Spleen (tissue), 11 donors: ENCODE measurements at regions not wholly inside any gene's neighbourhood (a gene's known extent, or its start where the extent isn't known, plus 50 kb on each side); places are given as distances from the start of the nearest gene placed in this dataset.

ENCODE experiments used
- DNase-seq: peaks from one replicate; pipeline ENCODE4 v3.0.0-alpha.2; 2020
- H3K27ac ChIP-seq, 8 donors: fragments of 200-600 bp; sonication (generic) in 7 of 8; 1 replicate in 4 of 8; 2 replicates in 4 of 8; pipeline versions ENCODE4 v1.5.0 to v1.8.0; 2016 to 2021; ENCODE audit warnings: inconsistent platforms in 4 of 8, mild to moderate bottlenecking in 4 of 8, moderate library complexity in 1 of 8
- H3K27me3 ChIP-seq, 7 donors: fragments of 200-600 bp; sonication (generic) in 6 of 7; replicated peaks in 1 of 7; 1 replicate in 4 of 7; 2 replicates in 3 of 7; pipeline versions ENCODE4 v1.5.0 to v1.8.0; 2016 to 2021; ENCODE audit warnings: inconsistent platforms in 3 of 7, mild to moderate bottlenecking in 1 of 7
- H3K36me3 ChIP-seq, 6 donors: fragments of 200-600 bp; sonication (generic) in 5 of 6; 1 replicate in 4 of 6; 2 replicates in 2 of 6; pipeline versions ENCODE4 v1.5.0 to v1.8.0; 2016 to 2021; ENCODE audit warnings: inconsistent platforms in 2 of 6
- H3K4me1 ChIP-seq, 6 donors: fragments of 200-600 bp; sonication (generic) in 5 of 6; 1 replicate in 3 of 6; 2 replicates in 3 of 6; pipeline versions ENCODE4 v1.5.0 to v1.8.0; 2016 to 2021; ENCODE audit warnings: inconsistent platforms in 3 of 6
- H3K4me3 ChIP-seq, 8 donors: fragments of 200-600 bp; sonication (generic) in 7 of 8; 1 replicate in 4 of 8; 2 replicates in 4 of 8; pipeline versions ENCODE4 v1.5.0 to v1.8.0; 2016 to 2021; ENCODE audit warnings: inconsistent platforms in 4 of 8, mild to moderate bottlenecking in 4 of 8, moderate library complexity in 2 of 8
- H3K9me3 ChIP-seq, 8 donors: fragments of 200-600 bp; sonication (generic) in 7 of 8; 1 replicate in 4 of 8; 2 replicates in 4 of 8; pipeline versions ENCODE4 v1.5.0 to v1.8.0; 2016 to 2021; ENCODE audit warnings: inconsistent platforms in 4 of 8
- CTCF ChIP-seq, 11 experiments: fragments of 200-600 bp in 7 of 11; fragments of 450-650 bp in 4 of 11; sonication (generic) in 4 of 11; IDR thresholded peaks in 8 of 11; conservative IDR thresholded peaks in 3 of 11; 1 replicate in 7 of 11; 2 replicates in 4 of 11; pipeline versions ENCODE4 v1.4.0 to v1.8.0; 2016 to 2021; ENCODE audit warnings: antibody characterized with exemption in 11 of 11, inconsistent platforms in 4 of 11, mild to moderate bottlenecking in 1 of 11
- POLR2A ChIP-seq, 3 donors: fragments of 450-650 bp; IDR thresholded peaks; one replicate each; pipeline ENCODE4 v1.5.1; 2017; ENCODE audit warnings: antibody characterized with exemption in 3 of 3, mild to moderate bottlenecking in 1 of 3
- POLR2AphosphoS5 ChIP-seq, 3 donors: sonication (generic); formaldehyde crosslinking; IDR thresholded peaks; one replicate each; pipeline ENCODE4 v1.5.1; 2017; ENCODE audit warnings: antibody characterized with exemption in 3 of 3
- WGBS, 5 donors: extraction: QIAGEN DNeasy Blood & Tissue Kit in 3 of 5; methylation state at CpG; one replicate each; pipeline versions ENCODE4 v1.1.5 to v1.1.7; 2013 to 2018; 5-methylcytosine and 5-hydroxymethylcytosine counted together
- intact Hi-C: fragments of 100-400 bp; cut with DNase I; formaldehyde crosslinking; loops from one replicate; pipeline ENCODE4 v1.15.0; 2023; ENCODE audit warnings: low total_unique reads
- donor health status: healthy with polysubstance abuse.
- donor health status: DM: no; HTN: no; CAD: no; lungs with moderate emphysema.
- donor health status: DM: no; HTN: no; CAD: no.
- donor health status: Bipolar disorder and iron deficiency.
- donor health status: healthy.
- donor health status: DM: no; HTN: no; CAD: no.
- donor health status: DM: yes; HTN: yes; CAD: no.

GRCh38 chr2:118221536-118222272, 133.4 kb downstream of the INSIG2 start:
- Histone ChIP-seq H3K36me3 (no peaks in the 10 kb centered on the region), H3K4me3 (no peak overlapping the region), H3K27ac (no peak overlapping the region), H3K27me3 (peaks cover 0 to 86% (median 77%) of the 10 kb centered on the region in 7 donors), H3K4me1 (peaks cover 6 to 36% (median 21%) of the 10 kb centered on the region in 6 donors), H3K9me3 (no peaks in the 10 kb centered on the region)
- TF ChIP-seq POLR2AphosphoS5 (IDR thresholded peaks at IDR 0.05) (no peak), POLR2A (IDR thresholded peaks at IDR 0.05) (no peak), CTCF (IDR thresholded peaks at IDR 0.05 in 8 of 11, conservative IDR thresholded peaks at IDR 0.05 in 3 of 11) (peak; percentile 41 to 81 (median 68))
- WGBS, 5 donors: 13 to 20% (median 17%) methylated on average over 10 of the region's 10 CpGs
- intact Hi-C loops: no loop called here
- no peak for DNase-seq

- no peak for DNase-seq
- H3K9me3 ChIP-seq: no peaks in the 10 kb centered on the region
- TF ChIP-seq CTCF (IDR thresholded peaks at IDR 0.05 in 8 of 11, conservative IDR thresholded peaks at IDR 0.05 in 3 of 11): no peak
- no peak for TF ChIP-seq POLR2AphosphoS5 (IDR thresholded peaks at IDR 0.05)
- intact Hi-C loops: no loop called here
- no peaks in the 10 kb centered on the region for H3K36me3 ChIP-seq
- no peak overlapping the region for H3K4me3 ChIP-seq
- peaks cover 6 to 29% (median 18%) of the 10 kb centered on the region in 6 donors for H3K4me1 ChIP-seq
- WGBS, 5 donors: 65 to 81% (median 71%) methylated on average over 1 of the region's 1 CpG
- H3K27me3 ChIP-seq: peaks cover 0 to 86% (median 61%) of the 10 kb centered on the region in 7 donors
- no peak overlapping the region for H3K27ac ChIP-seq
These were observed 131.3 kb downstream of the INSIG2 start for GRCh38 chr2:118219611-118220010.

- H3K4me1 ChIP-seq: no peaks in the 10 kb centered on the region
- DNase-seq: no peak
- H3K4me3 ChIP-seq: no peak overlapping the region
- H3K27me3 ChIP-seq: peaks cover 0 to 71% (median 28%) of the 10 kb centered on the region in 7 donors
- 72 to 91% (median 80%) methylated on average over 3 of the region's 3 CpGs for WGBS, 5 donors
- H3K9me3 ChIP-seq: no peaks in the 10 kb centered on the region
- H3K36me3 ChIP-seq: no peaks in the 10 kb centered on the region
- TF ChIP-seq CTCF (IDR thresholded peaks at IDR 0.05 in 8 of 11, conservative IDR thresholded peaks at IDR 0.05 in 3 of 11) (no peak), POLR2A (IDR thresholded peaks at IDR 0.05) (no peak), POLR2AphosphoS5 (IDR thresholded peaks at IDR 0.05) (no peak)
- intact Hi-C loops: no loop called here
- H3K27ac ChIP-seq: no peak overlapping the region
These were observed 128.0 kb downstream of the INSIG2 start for GRCh38 chr2:118216224-118216623.

GRCh38 chr2:118209727-118210126, 121.5 kb downstream of the INSIG2 start:
- no peaks in the 10 kb centered on the region for H3K36me3 ChIP-seq
- no peak overlapping the region for H3K4me3 ChIP-seq
- no peak overlapping the region for H3K27ac ChIP-seq
- H3K9me3 ChIP-seq: no peaks in the 10 kb centered on the region
- WGBS, 5 donors: 88 to 95% (median 93%) methylated on average over 1 of the region's 1 CpG
- no peak for TF ChIP-seq POLR2A (IDR thresholded peaks at IDR 0.05)
- TF ChIP-seq CTCF (IDR thresholded peaks at IDR 0.05 in 8 of 11, conservative IDR thresholded peaks at IDR 0.05 in 3 of 11): no peak
- no peak for TF ChIP-seq POLR2AphosphoS5 (IDR thresholded peaks at IDR 0.05)
- intact Hi-C loops: no loop called here
- H3K4me1 ChIP-seq: no peaks in the 10 kb centered on the region
- peaks cover 0 to 49% (median 0%) of the 10 kb centered on the region in 7 donors for H3K27me3 ChIP-seq
- no peak for DNase-seq
